Mesothelial cell of epicardium (in vitro differentiated cells): ENCODE measurements at regions not wholly inside any gene's neighbourhood (a gene's known extent, or its start where the extent isn't known, plus 50 kb on each side); places are given as distances from the start of the nearest gene placed in this dataset.

Experiments used
- DNase-seq, 2 experiments: peaks; one replicate each; pipeline ENCODE4 v3.0.0; 2021; ENCODE audit warnings: low spot score in 2 of 2; ENCODE audit not compliant: unreplicated experiment in 2 of 2
- H3K27ac Mint-ChIP-seq: 2 replicates; pipeline ENCODE4 v1.8.0; 2021; ENCODE audit warnings: mixed read lengths
- H3K27me3 Mint-ChIP-seq: 2 replicates; pipeline ENCODE4 v1.8.0; 2021; ENCODE audit warnings: low read depth, mixed read lengths
- H3K36me3 Mint-ChIP-seq: 2 replicates; pipeline ENCODE4 v1.8.0; 2021; ENCODE audit warnings: mixed read lengths
- H3K4me1 Mint-ChIP-seq: 2 replicates; pipeline ENCODE4 v1.8.0; 2021; ENCODE audit warnings: mixed read lengths
- H3K4me3 Mint-ChIP-seq: 2 replicates; pipeline ENCODE4 v1.8.0; 2021; ENCODE audit warnings: mild to moderate bottlenecking, moderate library complexity, mixed read lengths
- H3K9me3 Mint-ChIP-seq: 2 replicates; pipeline ENCODE4 v1.8.0; 2021; ENCODE audit warnings: mixed read lengths
- CTCF ChIP-seq: fragments of 200-600 bp; sonication (generic); IDR thresholded peaks from one replicate; pipeline ENCODE4 v1.5.0; 2021; ENCODE audit warnings: antibody characterized with exemption; ENCODE audit not compliant: unreplicated experiment

- no peak overlapping the region for H3K27ac Mint-ChIP-seq
Measured at GRCh38 chr3:154616298-154616697, 186.3 kb upstream of the GPR149 start.

GRCh38 chr3:154615471-154615870, 185.5 kb upstream of the GPR149 start:
- Mint-ChIP-seq H3K9me3 (peaks cover 18% of the 10 kb centered on the region), H3K4me3 (no peak overlapping the region), H3K36me3 (peaks cover 2% of the 10 kb centered on the region), H3K27me3 (peaks cover 12% of the 10 kb centered on the region), H3K4me1 (peaks cover 12% of the 10 kb centered on the region), H3K27ac (no peak overlapping the region)
- no peak for TF ChIP-seq CTCF
- peak in 1 of 2 experiments; percentile 48 for DNase-seq

More at GRCh38 chr3:154616298-154616697, 186.3 kb upstream of the GPR149 start:
- Mint-ChIP-seq H3K36me3 (peaks cover 2% of the 10 kb centered on the region), H3K4me3 (no peak overlapping the region), H3K27me3 (peaks cover 14% of the 10 kb centered on the region), H3K9me3 (peaks cover 25% of the 10 kb centered on the region), H3K4me1 (peaks cover 12% of the 10 kb centered on the region)
- no peak for TF ChIP-seq CTCF
- no peak for DNase-seq

- no peak overlapping the region for H3K4me3 Mint-ChIP-seq
- H3K36me3 Mint-ChIP-seq, result peaks cover 2% of the 10 kb centered on the region
- TF ChIP-seq CTCF, result no peak
- peaks cover 12% of the 10 kb centered on the region for H3K4me1 Mint-ChIP-seq
- no peak overlapping the region for H3K27ac Mint-ChIP-seq
- DNase-seq, result no peak
- peaks cover 17% of the 10 kb centered on the region for H3K9me3 Mint-ChIP-seq
- peaks cover 17% of the 10 kb centered on the region for H3K27me3 Mint-ChIP-seq
Measured at GRCh38 chr3:154614601-154615000, 184.6 kb upstream of the GPR149 start.

- DNase-seq, result no peak
- peaks cover 16% of the 10 kb centered on the region for H3K9me3 Mint-ChIP-seq
- H3K4me3 Mint-ChIP-seq, result no peak overlapping the region
- no peak overlapping the region for H3K27ac Mint-ChIP-seq
- H3K36me3 Mint-ChIP-seq, result peaks cover 2% of the 10 kb centered on the region
- peaks cover 21% of the 10 kb centered on the region for H3K27me3 Mint-ChIP-seq
- H3K4me1 Mint-ChIP-seq, result peaks cover 12% of the 10 kb centered on the region
- no peak for TF ChIP-seq CTCF
Measured at GRCh38 chr3:154614078-154614477, 184.1 kb upstream of the GPR149 start.

- no peak overlapping the region for H3K27ac Mint-ChIP-seq
- no peak for TF ChIP-seq CTCF
- H3K4me1 Mint-ChIP-seq, result no peaks in the 10 kb centered on the region
- DNase-seq, result no peak
- H3K36me3 Mint-ChIP-seq, result no peaks in the 10 kb centered on the region
- H3K4me3 Mint-ChIP-seq, result no peak overlapping the region
- H3K9me3 Mint-ChIP-seq, result peaks cover 8% of the 10 kb centered on the region
- H3K27me3 Mint-ChIP-seq, result peaks cover 18% of the 10 kb centered on the region
Measured at GRCh38 chr3:154602241-154602640, 172.3 kb upstream of the GPR149 start.

GRCh38 chr3:154598166-154598565, 168.2 kb upstream of the GPR149 start:
- Mint-ChIP-seq H3K36me3 (no peaks in the 10 kb centered on the region), H3K27me3 (peaks cover 9% of the 10 kb centered on the region), H3K9me3 (peaks cover 8% of the 10 kb centered on the region), H3K27ac (no peak overlapping the region), H3K4me1 (no peaks in the 10 kb centered on the region), H3K4me3 (no peak overlapping the region)
- TF ChIP-seq CTCF, result no peak
- DNase-seq, result no peak
